Sciatic nerve (tissue), 2 donors: ENCODE measurements at regions not wholly inside any gene's neighbourhood (a gene's known extent, or its start where the extent isn't known, plus 50 kb on each side); places are given as distances from the start of the nearest gene placed in this dataset.
"Not testable (repeated sequence)": the region's sequence is repeated elsewhere in the genome, so short reads cannot be mapped to it uniquely, and the experiment has no call there.

Experiments
- ATAC-seq: fragments of 200-7000 bp; cut with Tn5 transposase; one replicate; pipeline ENCODE4 v1.9.1; 2020; ENCODE audit warnings: mild to moderate bottlenecking, moderate library complexity
- DNase-seq: peaks from one replicate; pipeline ENCODE4 v3.0.0-alpha.2; 2020; ENCODE audit warnings: low spot score
- intact Hi-C: fragments of 100-400 bp; cut with DNase I; formaldehyde crosslinking; loops from one replicate; pipeline ENCODE4 v1.14.2; 2022
- donor health status: DM: no; HTN: no; CAD: no.
- donor health status: DM: no; HTN: no; CAD: no.

GRCh38 chr1:100626397-100626796 lies 88.5 kb downstream of the GPR88 start:
- intact Hi-C loops: no loop called here
- ATAC-seq (no peak), DNase-seq (no peak)

- no peak for DNase-seq
- peak; percentile 39 for ATAC-seq
Measured at GRCh38 chr1:100627054-100627716, 89.2 kb downstream of the GPR88 start.

GRCh38 chr1:100627936-100628335 lies 90.0 kb downstream of the GPR88 start:
- DNase-seq (no peak), ATAC-seq (no peak)

More at GRCh38 chr1:100627054-100627716, 89.2 kb downstream of the GPR88 start:
- intact Hi-C loops: no loop called here

DNA sequence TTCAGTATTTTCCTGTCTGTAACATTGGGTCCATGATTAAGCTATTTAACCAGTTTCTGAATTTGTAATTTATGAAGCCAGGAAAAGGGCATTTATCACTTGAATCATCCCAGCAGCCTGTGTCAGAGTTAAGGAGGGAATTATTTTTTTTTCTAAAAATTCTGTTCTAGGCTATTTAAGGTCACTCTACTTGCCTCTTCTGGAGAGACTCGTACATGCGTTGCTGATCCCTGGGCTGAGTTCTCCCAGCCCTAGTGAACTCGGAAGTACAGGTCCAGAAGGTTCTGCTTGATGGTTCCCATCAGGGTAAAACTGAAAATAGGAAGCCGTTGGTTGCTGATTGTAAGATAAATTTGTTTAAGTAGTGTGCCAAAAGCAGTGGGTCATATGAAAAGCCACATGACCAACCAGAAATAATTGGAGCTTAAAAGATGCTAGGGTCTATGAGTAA lies 90.7 kb downstream of the GPR88 start:
- intact Hi-C loops: no loop called here
- ATAC-seq (no peak), DNase-seq (no peak)

More at GRCh38 chr1:100627936-100628335, 90.0 kb downstream of the GPR88 start:
- intact Hi-C loops: no loop called here

GRCh38 chr1:100629391-100629790 lies 90.2 kb upstream of the VCAM1 start:
- DNase-seq (no peak), ATAC-seq (no peak)
- intact Hi-C loops: no loop called here

DNA sequence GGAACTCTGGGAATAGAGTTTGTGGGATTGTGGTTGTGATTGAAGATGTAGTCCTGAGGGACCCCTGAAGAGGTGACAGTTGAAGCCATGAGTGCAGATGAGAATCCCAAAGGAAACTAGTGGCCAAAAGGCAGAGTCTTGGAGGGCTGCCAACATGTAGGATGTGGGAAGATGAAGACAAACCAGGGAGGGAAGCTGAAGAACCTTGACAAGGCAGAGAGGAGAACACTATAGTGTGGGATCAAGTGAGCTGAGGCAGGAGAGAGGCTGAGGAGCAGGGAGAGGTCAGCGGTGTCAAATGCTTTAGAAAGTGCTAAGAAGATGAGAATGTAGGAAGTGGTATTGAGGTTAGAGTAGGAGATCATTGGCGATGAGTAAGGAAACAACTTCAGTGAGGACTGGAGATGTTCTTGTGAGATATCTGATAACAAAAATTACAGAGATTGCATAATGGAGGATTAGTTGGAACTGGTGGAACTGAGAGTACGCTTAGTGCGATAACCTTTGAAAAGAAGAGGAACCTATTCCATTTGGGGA lies 88.5 kb upstream of the VCAM1 start:
- intact Hi-C loops: no loop called here
- no peak for DNase-seq
- ATAC-seq: no peak

- intact Hi-C loops: no loop called here
- no peak for ATAC-seq
- DNase-seq: no peak
Measured at GRCh38 chr1:100642826-100643225, 76.7 kb upstream of the VCAM1 start.

DNA sequence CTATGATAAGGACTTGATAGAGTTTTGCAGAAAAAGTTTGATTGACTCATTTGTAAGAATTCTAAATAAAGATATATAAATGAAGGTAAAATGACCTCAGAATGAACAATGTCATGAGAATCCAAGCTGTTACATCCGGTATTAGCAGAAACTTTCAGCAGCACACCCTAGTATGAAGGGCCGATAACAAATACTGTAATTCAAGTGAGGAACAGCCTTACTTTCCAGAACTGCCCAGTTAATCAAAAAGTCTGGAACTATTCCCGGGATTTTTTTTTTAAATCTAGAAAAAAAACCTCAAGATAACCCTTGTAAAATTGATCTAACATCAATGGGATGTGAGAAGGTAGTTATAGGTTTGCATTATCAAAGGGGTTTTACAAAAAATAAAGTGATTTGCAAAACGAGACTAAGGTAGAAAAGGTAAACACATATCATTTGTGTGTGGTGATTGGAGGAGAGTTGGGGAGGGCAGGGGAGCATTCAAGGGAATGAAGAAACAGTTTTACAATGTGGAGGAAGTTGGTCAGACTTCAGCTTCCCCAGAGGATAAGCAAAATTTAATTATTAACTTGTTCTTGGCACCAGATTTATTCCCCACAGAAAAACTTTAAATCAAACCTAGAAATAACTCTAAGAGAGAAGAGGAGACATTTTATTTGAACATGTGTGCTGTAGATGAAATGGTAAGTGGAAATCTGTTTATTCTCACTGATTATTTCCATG lies 75.9 kb upstream of the VCAM1 start:
- intact Hi-C loops: no loop called here
- ATAC-seq: peak; percentile 68

DNA sequence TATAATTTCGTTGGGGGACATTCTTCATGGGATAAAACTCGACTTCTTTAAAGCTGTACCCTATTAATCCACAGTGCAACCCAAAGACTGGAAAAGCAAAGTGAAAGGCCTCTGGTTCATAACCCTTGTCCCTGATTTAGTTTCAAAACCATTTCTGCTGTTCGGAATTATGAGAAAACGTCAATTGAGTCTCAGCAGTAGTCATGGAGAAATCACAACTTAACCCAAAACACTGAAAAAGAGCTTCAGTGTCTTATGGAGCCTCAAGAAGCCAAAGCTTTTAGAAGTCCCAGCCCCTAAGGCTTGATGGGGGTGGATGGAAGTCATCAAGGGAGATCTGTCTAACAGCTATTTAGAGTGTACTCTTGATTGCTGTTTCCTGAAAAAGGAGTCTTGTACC lies 73.5 kb upstream of the VCAM1 start:
- intact Hi-C loops: no loop called here
- ATAC-seq: peak; percentile 51
- no peak for DNase-seq

More for the DNA sequence above, 75.9 kb upstream of the VCAM1 start:
- DNase-seq: no peak

DNA sequence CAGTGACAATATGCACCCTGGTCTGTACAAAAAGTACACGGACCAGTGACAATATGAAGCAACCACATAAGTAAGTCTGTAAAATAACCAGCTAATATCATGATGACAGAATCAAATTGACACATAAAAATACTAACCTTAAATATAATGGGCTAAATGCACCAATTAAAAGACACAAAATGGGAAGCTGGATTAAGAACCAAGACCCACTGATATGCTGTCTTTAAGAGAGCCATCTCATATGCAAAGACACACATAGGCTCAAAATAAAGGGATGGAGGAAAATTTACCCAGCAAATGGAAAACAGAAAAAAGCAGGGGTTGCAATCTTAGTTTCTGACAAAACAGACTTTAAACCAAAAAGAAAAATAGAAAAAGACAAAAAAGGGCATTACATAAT lies 70.4 kb upstream of the VCAM1 start:
- ATAC-seq (no peak), DNase-seq (no peak)
- intact Hi-C loops: no loop called here

DNA sequence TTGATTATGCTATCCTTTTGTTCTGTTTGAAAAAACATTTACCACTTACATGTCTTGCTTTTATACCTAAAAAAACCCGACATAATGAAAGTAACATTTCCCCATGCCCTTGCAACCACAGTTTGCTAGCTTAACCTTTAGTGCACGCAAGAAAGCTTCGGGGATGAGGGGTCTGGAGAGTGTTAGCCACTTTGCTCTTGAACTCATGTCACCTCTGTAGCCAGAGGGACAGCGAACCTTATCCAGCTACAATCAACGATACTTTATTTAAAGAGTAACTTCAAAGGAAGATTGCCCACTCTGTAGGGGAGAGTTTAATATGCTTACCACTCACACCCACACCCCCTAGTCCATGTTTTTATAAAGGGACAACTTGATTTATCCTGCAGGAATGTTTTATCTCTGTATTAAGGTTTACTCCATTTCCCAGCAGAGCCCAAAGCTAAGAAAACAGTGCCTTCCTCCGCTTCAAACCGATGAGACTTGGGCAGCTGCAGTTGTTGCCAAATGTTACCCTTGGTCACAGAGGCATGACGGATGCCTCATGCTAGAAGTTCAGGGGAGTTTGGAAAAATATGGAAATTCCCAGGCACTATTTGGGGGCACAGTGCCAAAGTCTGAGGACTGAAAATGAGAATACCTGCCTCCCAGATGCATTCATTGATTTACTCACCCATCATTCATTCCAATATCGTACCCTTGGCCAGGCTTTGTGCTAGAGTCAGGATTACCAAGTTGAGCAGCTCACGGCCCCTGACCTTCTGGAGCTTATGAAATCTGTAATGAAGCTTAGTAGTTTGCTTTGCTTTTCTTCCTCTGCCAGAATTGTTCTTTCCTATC lies 61.4 kb upstream of the VCAM1 start:
- DNase-seq (no peak), ATAC-seq (no peak)
- intact Hi-C loops: no loop called here

- intact Hi-C loops: no loop called here
- ATAC-seq: no peak
- DNase-seq: no peak
Measured at GRCh38 chr1:100658716-100659026, 60.9 kb upstream of the VCAM1 start.

- ATAC-seq (no peak), DNase-seq (no peak)
- intact Hi-C loops: no loop called here
Measured at GRCh38 chr1:100661176-100661575, 58.4 kb upstream of the VCAM1 start.

DNA sequence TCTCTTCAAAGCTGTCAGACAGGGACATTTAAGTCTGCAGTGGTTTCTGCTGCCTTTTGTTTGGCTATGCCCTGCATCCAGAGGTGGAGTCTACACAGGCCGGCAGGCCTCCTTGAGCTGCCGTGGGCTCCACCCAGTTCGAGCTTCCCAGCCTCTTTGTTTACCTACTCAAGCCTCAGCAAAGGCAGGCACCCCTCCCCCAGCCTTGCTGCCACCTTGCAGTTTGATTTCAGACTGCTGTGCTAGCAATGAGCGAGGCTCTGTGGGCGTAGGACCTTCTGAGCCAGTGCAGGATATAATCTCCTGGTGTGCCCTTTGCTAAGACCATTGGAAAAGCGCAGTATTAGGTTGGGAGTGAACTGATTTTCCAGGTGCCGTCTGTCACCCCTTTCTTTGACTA lies 51.0 kb upstream of the VCAM1 start:
- intact Hi-C loops, DNase-seq, ATAC-seq: not testable (repeated sequence)
